Neural cell (in vitro differentiated cells): ENCODE measurements at regions not wholly inside any gene's neighbourhood (a gene's known extent, or its start where the extent isn't known, plus 50 kb on each side); places are given as distances from the start of the nearest gene placed in this dataset.
"Not testable (repeated sequence)": the region's sequence is repeated elsewhere in the genome, so short reads cannot be mapped to it uniquely, and the experiment has no call there.

Source experiments
- CTCF ChIP-seq: fragments of 450-650 bp; IDR thresholded peaks from 2 replicates; pipeline ENCODE4 v1.5.1; 2014; ENCODE audit warnings: antibody characterized with exemption, mild to moderate bottlenecking, moderate library complexity; ENCODE audit not compliant: poor library complexity, severe bottlenecking
- EP300 ChIP-seq: fragments of 450-650 bp; conservative IDR thresholded peaks from 2 replicates; pipeline ENCODE4 v1.6.1; 2014; ENCODE audit warnings: antibody characterized with exemption, mild to moderate bottlenecking, moderate library complexity; ENCODE audit not compliant: poor library complexity, severe bottlenecking
- EZH2 ChIP-seq: fragments of 200-600, 300-800 bp; shearing (Covaris generic), sonication (generic); IDR thresholded peaks from 2 replicates; pipeline ENCODE4 v1.6.1; 2014; ENCODE audit warnings: antibody characterized with exemption, low read length, borderline replicate concordance, mild to moderate bottlenecking; ENCODE audit not compliant: insufficient read depth, poor library complexity, severe bottlenecking
- MXI1 ChIP-seq: fragments of 450-650 bp; conservative IDR thresholded peaks from 2 replicates; pipeline ENCODE4 v1.6.1; 2014; ENCODE audit warnings: antibody characterized with exemption, mild to moderate bottlenecking; ENCODE audit not compliant: poor library complexity, severe bottlenecking
- POLR2AphosphoS5 ChIP-seq: IDR thresholded peaks from 2 replicates; pipeline ENCODE4 v1.6.1; 2012
- RAD21 ChIP-seq: fragments of 450-650 bp; conservative IDR thresholded peaks from 2 replicates; pipeline ENCODE4 v1.6.1; 2014; ENCODE audit warnings: antibody characterized with exemption, mild to moderate bottlenecking, moderate library complexity
- REST ChIP-seq: IDR thresholded peaks from 2 replicates; pipeline ENCODE4 v1.6.1; 2012; ENCODE audit warnings: borderline replicate concordance
- SMC3 ChIP-seq: fragments of 450-650 bp; conservative IDR thresholded peaks from 2 replicates; pipeline ENCODE4 v1.6.1; 2014; ENCODE audit warnings: antibody characterized with exemption, mild to moderate bottlenecking, moderate library complexity; ENCODE audit not compliant: poor library complexity
- TAF1 ChIP-seq: IDR thresholded peaks from 2 replicates; pipeline ENCODE4 v1.6.1; 2012; ENCODE audit warnings: low read depth

GRCh38 chr16:88139141-88139540, 187.9 kb downstream of the BANP start:
- TF ChIP-seq CTCF, RAD21, EP300, POLR2AphosphoS5, MXI1, EZH2, REST, SMC3, TAF1: not testable (repeated sequence)
